ENCODE measurements at regions not wholly inside any gene's neighbourhood (a gene's known extent, or its start where the extent isn't known, plus 50 kb on each side); places are given as distances from the start of the nearest gene placed in this dataset.

DNA sequence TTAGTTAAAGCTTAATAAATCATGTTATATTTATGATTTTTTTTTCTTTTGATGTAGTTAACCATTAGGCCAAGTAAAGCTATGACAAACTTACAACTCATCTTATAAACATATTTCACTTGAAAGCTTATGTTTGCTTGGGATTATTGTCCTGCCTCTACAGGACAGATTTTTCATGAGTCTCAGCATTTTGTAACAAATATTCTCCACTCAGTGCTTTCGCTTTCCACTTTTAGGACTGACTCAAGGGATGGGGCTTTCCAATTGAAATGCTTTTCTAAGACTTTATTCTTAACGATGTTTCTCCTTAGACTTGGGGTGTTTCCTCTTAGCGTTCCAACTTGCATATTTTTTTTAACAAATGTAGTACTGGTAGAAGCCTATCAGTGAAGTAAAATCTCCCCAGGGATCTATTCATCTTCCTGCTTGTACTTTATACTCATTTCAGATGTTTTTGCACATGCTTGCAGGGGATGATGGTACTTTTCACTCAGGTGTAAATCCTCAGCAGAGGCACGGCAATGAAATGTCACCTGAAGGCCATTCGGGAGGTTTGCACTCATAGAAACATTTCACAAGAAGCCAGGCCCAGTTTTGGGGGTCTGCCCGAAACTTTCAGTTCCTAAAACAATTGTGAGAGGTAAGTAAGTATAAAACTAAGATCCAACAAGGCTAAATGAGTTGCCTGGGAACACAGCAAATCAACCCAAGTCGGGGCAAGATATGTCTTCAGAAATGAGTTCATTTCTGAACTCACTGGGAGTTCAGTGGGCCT lies 298.1 kb upstream of the FOXQ1 start:
- Histone ChIP-seq H3K36me3 (ENCODE audit: control insufficient read depth in 1 of 2, insufficient read depth in 2 of 2, low read length in 2 of 2) (no peaks in the 10 kb centered on the region), H3K4me3 (replicated peaks in 1 of 2; ENCODE audit: low read depth in 1 of 2, low read length in 2 of 2) (no peak overlapping the region), H3K4me1 (ENCODE audit: control insufficient read depth in 1 of 2, insufficient read depth in 2 of 2, low read length in 2 of 2) (no peaks in the 10 kb centered on the region), H3K9me3 (ENCODE audit: control insufficient read depth in 1 of 2, insufficient read depth in 1 of 2, low read depth in 1 of 2, low read length in 2 of 2) (no peaks in the 10 kb centered on the region), H2AFZ (ENCODE audit: low read depth, low read length, poor library complexity, severe bottlenecking) (no peak overlapping the region), H3K9ac (ENCODE audit: low read length) (no peak overlapping the region), H3K4me2 (ENCODE audit: low read length) (no peak overlapping the region), H3K27ac (ENCODE audit: low read depth, low read length) (no peak overlapping the region), H4K20me1 (ENCODE audit: insufficient read depth) (no peaks in the 10 kb centered on the region), H3K9me2 (ENCODE audit: insufficient read depth) (no peaks in the 10 kb centered on the region), H3K27me3 (ENCODE audit: insufficient read depth, low read length) (peaks cover 12% of the 10 kb centered on the region; the same call in 1 of the 2 replicates), H3K79me2 (ENCODE audit: insufficient read depth, low read length) (no peaks in the 10 kb centered on the region)
- CTCF ChIA-PET = no interaction called here
- POLR2A ChIA-PET = no interaction called here
- DNase-seq (ENCODE audit: low read depth, low spot score) = no peak
- no peak for ATAC-seq
- BruUV-seq (replicated peaks) = no TSS peak
- TF ChIP-seq SIN3A (IDR thresholded peaks at IDR 0.05; ENCODE audit: low read depth) = no peak
- no peak for TF ChIP-seq RAD21 (IDR thresholded peaks at IDR 0.05; ENCODE audit: low read depth)
- no peak for TF ChIP-seq EZH2 (IDR thresholded peaks at IDR 0.05)
- no peak for TF ChIP-seq POLR2AphosphoS5 (IDR thresholded peaks at IDR 0.05; ENCODE audit: low read depth, low read length)
- TF ChIP-seq, protein P1, sequence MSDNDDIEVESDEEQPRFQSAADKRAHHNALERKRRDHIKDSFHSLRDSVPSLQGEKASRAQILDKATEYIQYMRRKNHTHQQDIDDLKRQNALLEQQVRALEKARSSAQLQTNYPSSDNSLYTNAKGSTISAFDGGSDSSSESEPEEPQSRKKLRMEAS (IDR thresholded peaks at IDR 0.05) = no peak
- no peak for TF ChIP-seq EZH2phosphoT487 (IDR thresholded peaks at IDR 0.05; ENCODE audit: borderline replicate concordance)
- no peak for TF ChIP-seq CEBPB (IDR thresholded peaks at IDR 0.05; ENCODE audit: low read depth)
- TF ChIP-seq POLR2A (IDR thresholded peaks at IDR 0.05; ENCODE audit: borderline replicate concordance, extremely low read depth, insufficient read depth, insufficient read length) = no peak
- TF ChIP-seq EGR1 (IDR thresholded peaks at IDR 0.05; ENCODE audit: low read depth) = no peak
- TF ChIP-seq ZNF274 (IDR thresholded peaks at IDR 0.05; ENCODE audit: low read depth, low read length) = no peak
- RAD21 ChIA-PET (ENCODE audit: low non-redundant PET in 1 of 2, low total read pairs in 2 of 2, uncharacterized antibody in 2 of 2, unreplicated experiment in 2 of 2) = no interaction called here
- intact Hi-C loops (cut with micrococcal nuclease) = no loop called here

GRCh38 chr6:1009103-1009502 lies 302.8 kb upstream of the FOXQ1 start:
- Histone ChIP-seq H3K9ac (ENCODE audit: low read length) (no peak overlapping the region), H3K9me2 (ENCODE audit: insufficient read depth) (no peaks in the 10 kb centered on the region), H3K79me2 (ENCODE audit: insufficient read depth, low read length) (no peaks in the 10 kb centered on the region), H3K4me3 (replicated peaks in 1 of 2; ENCODE audit: low read depth in 1 of 2, low read length in 2 of 2) (no peak overlapping the region), H3K9me3 (ENCODE audit: control insufficient read depth in 1 of 2, insufficient read depth in 1 of 2, low read depth in 1 of 2, low read length in 2 of 2) (no peaks in the 10 kb centered on the region), H3K4me1 (ENCODE audit: control insufficient read depth in 1 of 2, insufficient read depth in 2 of 2, low read length in 2 of 2) (peaks cover 3 to 10% of the 10 kb centered on the region in 2 experiments; a peak in 3 of 4 replicates), H3K27me3 (ENCODE audit: insufficient read depth, low read length) (peaks cover 19% of the 10 kb centered on the region), H3K27ac (ENCODE audit: low read depth, low read length) (no peak overlapping the region), H3K4me2 (ENCODE audit: low read length) (no peak overlapping the region), H2AFZ (ENCODE audit: low read depth, low read length, poor library complexity, severe bottlenecking) (no peak overlapping the region), H3K36me3 (ENCODE audit: control insufficient read depth in 1 of 2, insufficient read depth in 2 of 2, low read length in 2 of 2) (no peaks in the 10 kb centered on the region), H4K20me1 (ENCODE audit: insufficient read depth) (no peaks in the 10 kb centered on the region)
- BruUV-seq (replicated peaks) = no TSS peak
- ATAC-seq = no peak
- ChIA-PET RAD21 (ENCODE audit: low non-redundant PET in 1 of 2, low total read pairs in 2 of 2, uncharacterized antibody in 2 of 2, unreplicated experiment in 2 of 2) (no interaction called here), CTCF (no interaction called here), POLR2A (no interaction called here)
- intact Hi-C loops (cut with micrococcal nuclease) = no loop called here
- DNase-seq (ENCODE audit: low read depth, low spot score) = no peak
- TF ChIP-seq ELF1 (IDR thresholded peaks at IDR 0.05; ENCODE audit: borderline replicate concordance, low read depth) = no peak
- TF ChIP-seq RAD21 (IDR thresholded peaks at IDR 0.05; ENCODE audit: low read depth) = no peak
- no peak for TF ChIP-seq POLR2A (IDR thresholded peaks at IDR 0.05; ENCODE audit: borderline replicate concordance, extremely low read depth, insufficient read depth, insufficient read length)
- no peak for TF ChIP-seq POLR2AphosphoS5 (IDR thresholded peaks at IDR 0.05; ENCODE audit: low read depth, low read length)
- no peak for TF ChIP-seq SIN3A (IDR thresholded peaks at IDR 0.05; ENCODE audit: low read depth)
- TF ChIP-seq CEBPB (IDR thresholded peaks at IDR 0.05; ENCODE audit: low read depth) = no peak
- TF ChIP-seq EZH2 (IDR thresholded peaks at IDR 0.05) = no peak
- TF ChIP-seq SP1 (IDR thresholded peaks at IDR 0.05; ENCODE audit: low read depth) = no peak
- TF ChIP-seq EGR1 (IDR thresholded peaks at IDR 0.05; ENCODE audit: low read depth) = no peak
- TF ChIP-seq EZH2phosphoT487 (IDR thresholded peaks at IDR 0.05; ENCODE audit: borderline replicate concordance) = no peak
- no peak for TF ChIP-seq SRF (IDR thresholded peaks at IDR 0.05; ENCODE audit: low read depth)
- TF ChIP-seq FOSL1 (IDR thresholded peaks at IDR 0.05; ENCODE audit: low read depth) = no peak
- TF ChIP-seq JUND (IDR thresholded peaks at IDR 0.05) = no peak
- no peak for TF ChIP-seq ZBTB33 (IDR thresholded peaks at IDR 0.05; ENCODE audit: extremely low read depth, insufficient replicate concordance, low read length)
